T-helper 2 cell treated with Interferon-gamma antibody and Interleukin-4, amounts not matched to agents 100 ng/mL and 5 ng/mL, for 36 hours (primary cell): ENCODE measurements at regions not wholly inside any gene's neighbourhood (a gene's known extent, or its start where the extent isn't known, plus 50 kb on each side); places are given as distances from the start of the nearest gene placed in this dataset.
"Not testable (repeated sequence)": the region's sequence is repeated elsewhere in the genome, so short reads cannot be mapped to it uniquely, and the experiment has no call there.

Source experiments
- intact Hi-C: fragments of 100-400 bp; cut with micrococcal nuclease; formaldehyde crosslinking; loops from one replicate; pipeline ENCODE4 v1.15.1; 2023

DNA sequence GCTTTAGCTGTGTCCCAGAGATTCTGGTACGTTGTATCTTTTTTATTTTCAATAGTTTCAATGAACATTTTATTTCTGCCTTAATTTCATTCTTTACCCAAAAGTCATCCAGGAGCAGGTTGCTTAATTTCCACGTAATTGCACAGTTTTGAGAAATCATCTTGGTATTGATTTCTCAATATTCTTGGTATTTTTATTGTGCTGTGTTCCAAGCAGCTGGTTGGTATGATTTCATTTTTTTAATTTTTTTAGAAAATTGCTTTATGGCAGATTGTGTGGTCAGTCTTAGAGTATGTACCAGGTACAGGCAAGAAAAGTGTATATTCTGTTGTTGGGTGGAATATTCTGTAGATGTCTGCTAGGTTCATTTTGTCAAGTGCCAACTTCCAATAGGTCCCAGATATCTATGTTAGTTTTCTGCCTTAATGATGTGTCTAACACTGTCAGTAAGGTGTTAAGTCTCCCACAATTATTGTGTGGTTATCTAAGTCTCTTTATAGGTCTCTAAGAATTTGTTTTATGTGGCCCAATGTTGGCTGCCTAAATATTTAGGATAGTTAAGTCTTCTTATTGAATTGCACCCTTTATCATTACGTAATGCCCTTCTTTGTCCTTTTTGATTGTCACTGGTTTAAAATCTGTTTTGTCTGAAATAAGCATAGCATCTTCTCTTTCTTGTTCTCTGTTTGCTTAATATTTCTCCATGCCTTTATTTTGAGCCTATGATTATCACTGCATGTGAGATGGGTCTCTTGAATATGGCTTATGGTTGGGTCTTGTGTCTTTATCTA lies 366.9 kb upstream of the IRAK1BP1 start:
- intact Hi-C loops, result no loop called here

DNA sequence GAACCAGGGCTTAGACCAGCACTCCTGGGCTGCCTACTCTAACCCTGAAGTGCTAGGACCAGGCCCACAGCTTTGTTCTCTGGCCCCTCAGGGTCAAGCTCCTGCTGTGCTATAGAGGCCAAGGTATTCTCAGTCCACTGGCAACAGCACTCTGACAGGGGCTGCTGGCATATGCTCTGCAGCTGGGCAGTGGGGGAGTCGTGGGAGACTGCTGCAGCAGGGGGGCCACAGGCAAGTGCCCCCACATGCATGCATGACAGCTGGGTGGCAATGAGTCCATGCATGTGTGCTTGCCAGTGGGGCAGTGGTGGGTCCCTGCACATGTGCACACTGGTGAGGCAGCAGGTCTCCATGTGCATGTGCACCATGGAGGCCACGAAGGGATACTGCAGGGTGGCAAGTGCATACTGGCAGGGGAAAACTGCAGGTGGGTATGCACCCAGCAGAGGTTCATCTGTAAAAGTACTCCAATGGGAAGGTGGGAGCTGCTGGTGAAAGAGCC lies 364.9 kb upstream of the IRAK1BP1 start:
- intact Hi-C loops, result no loop called here

DNA sequence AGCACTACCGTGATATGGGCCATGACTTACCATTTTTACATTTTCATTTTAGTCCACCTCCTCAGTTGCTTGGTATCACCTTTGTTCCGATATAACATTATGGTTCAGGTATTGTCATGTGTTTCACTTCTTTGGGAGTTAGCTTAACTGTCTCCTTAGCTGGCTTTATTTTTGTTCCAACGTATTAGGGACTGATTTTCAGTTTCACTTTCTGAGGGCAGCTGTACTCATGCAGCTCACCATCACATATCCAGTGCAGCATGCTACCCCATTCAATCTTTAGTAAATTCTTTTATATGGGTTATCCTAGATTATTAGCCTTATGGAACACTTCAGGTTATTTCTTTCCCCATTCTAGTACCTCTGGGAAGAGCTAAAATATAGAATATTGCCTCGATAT lies 362.2 kb upstream of the IRAK1BP1 start:
- intact Hi-C loops, result no loop called here

DNA sequence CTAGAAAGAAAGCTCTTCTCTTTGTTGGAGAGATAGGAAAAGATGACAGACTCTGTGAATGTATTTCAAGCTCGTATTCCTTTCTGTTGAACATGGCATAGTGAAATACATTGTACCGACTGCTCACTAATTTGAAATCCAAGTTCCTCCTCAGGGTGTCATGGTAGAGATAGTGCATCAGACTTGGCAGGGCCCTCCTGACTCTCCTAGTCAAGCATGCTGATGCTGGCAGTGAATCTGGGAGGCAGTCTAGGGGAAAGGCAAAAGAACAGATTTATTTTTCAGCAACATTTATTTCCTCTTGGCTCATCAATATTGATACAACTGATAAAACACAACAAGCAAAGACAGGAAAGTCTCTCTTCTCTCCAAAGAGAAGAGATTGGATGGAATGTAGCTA lies 356.3 kb upstream of the IRAK1BP1 start:
- intact Hi-C loops, result no loop called here

DNA sequence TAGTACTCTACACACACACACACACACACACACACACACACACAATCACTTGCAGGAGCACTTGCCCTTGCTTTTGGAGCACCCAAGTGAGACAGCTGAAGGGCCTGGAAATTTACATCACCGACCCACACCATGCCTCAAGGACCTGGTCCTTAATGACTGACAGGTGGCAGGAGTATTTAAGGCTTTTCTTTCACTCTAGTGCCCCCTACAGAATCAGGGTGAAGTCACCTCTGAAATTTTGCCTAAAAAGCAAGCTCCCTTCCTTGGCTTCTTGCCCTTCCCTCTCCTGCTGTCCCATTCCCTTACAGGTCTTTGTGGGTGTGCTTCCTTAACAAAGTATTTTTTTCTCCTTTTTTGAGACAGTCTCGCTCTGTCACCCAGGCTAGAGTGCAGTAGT lies 353.5 kb upstream of the IRAK1BP1 start:
- intact Hi-C loops, result no loop called here

DNA sequence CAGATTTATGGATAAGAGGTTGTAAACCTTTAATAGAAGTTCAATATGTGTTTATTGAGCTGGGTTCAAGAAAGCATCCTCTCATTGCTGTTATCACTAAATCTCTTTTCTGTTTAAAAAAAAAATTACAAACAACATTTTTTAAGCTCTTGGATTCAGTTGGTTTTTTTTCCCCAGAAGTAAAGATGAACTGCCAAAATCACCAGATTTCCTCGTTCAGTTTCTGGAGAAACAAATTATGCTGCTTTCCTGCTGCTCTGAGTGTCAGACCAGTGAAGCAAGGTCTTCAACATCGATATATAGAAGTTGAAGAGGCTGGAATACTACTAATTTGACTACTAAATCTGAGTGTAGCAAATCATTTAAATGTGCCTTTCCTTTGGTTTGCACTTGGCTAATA lies 352.1 kb upstream of the IRAK1BP1 start:
- intact Hi-C loops, result no loop called here

DNA sequence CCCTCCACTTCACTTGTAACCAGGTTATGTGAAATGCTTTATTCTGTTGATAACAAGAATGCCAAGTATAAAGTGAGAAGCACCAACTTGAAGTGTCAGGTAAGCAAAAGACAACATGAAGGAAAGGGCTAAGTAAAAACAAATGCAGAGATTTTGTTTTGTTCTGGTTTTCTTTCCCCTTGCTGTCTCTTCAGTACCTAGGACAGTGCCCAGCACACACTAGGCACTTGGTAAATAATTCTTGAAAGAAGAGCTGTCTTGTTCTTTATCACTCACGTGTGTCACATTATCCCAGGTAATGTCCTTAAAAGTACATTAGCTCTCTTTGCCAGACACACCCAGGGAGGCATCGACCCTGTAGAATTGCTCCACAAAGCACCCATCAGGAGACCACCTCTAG lies 350.0 kb upstream of the IRAK1BP1 start:
- intact Hi-C loops, result no loop called here

DNA sequence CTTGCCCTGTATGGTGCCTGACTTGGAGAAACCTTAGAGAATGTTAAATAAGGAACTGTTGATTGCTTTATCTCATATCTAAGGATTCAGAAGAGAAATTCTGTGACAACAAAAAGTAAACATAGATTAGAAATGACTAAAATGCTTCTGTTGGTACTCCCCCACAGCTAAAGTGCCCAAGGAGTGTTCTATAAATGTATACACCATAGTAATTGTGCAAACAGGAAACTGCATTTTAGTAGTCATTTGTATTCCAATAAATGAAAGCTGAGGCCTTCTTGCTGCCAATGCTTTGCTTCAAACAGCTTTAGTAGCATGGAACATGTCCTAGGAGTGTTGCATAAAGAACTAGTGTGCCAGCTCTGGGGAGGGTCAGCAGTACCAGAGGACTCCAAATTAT lies 343.7 kb upstream of the IRAK1BP1 start:
- intact Hi-C loops, result no loop called here

DNA sequence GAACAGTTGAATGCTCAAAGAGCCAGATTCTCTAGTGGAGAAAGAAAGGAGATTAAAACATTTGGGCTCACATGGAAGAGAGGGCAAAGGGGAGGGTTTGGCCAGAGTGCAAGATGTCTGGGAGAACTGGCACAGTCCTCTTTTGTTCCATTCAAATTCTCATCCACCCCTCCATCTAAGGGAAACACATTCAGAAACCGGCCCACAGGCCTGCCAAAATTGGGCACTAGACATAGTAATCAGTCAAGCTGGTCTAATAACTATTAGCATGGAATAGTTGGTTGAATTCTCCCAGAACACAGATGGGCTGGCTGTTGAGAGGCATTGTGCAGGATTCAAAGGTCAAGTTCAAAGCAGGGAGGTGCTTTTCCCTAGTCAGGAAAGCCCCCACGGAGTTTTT lies 341.4 kb upstream of the IRAK1BP1 start:
- intact Hi-C loops, result no loop called here

DNA sequence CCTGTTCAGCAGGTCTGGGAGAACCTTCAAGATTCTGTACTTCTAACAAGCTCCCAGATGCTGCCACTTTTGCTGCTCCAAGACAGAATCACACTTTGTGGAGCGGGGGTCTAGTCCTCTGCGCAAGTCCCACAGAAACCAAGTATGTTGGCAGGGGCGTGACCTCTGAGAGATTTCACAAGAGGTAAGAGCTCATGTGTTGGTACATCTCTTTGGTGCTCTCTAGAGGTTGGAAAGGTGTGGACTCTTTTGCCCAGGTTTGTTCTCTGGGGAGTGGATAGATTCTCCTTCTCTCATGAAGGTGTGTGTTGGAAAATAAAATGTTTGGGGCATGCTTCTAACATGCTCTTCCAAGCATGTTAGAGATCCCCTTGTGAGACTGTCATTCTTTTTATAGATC lies 340.9 kb upstream of the IRAK1BP1 start:
- intact Hi-C loops, result no loop called here

DNA sequence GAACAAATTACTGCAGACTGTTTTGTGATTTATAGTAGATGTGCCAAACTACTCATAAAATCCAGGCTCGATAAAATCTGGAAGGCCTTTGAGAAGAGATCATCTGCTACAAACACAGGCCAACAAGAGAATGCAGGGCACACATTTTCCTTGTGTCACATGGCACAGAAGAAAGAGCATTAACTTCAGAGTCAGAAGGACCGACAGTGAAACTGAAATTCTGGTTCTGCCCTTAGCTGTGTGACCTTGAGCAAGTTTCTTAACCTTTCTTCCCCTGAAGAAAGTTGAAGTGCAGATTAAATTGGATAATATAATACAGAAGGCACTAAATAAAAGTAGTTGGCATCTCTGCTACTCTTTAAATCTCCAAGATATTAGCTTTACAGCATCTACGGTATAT lies 338.4 kb upstream of the IRAK1BP1 start:
- intact Hi-C loops, result no loop called here

DNA sequence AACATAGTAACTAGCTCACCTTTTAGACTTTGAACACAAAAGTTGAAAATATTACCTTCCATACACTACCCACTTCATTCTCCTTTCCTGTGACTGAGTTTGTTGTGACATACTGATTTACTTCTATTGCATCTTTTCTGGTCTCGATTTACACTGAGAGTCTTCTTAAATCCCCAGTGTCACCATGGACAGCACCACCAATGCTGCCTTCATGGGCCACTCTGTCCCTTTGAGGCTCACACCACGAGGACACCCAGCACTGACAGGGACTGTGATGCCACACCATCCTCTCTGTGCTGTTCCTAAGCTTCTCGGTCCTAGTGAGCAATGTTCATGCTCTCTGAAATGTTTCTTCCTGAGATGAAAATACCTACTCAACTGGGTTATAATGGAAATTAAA lies 337.1 kb upstream of the IRAK1BP1 start:
- intact Hi-C loops, result no loop called here

DNA sequence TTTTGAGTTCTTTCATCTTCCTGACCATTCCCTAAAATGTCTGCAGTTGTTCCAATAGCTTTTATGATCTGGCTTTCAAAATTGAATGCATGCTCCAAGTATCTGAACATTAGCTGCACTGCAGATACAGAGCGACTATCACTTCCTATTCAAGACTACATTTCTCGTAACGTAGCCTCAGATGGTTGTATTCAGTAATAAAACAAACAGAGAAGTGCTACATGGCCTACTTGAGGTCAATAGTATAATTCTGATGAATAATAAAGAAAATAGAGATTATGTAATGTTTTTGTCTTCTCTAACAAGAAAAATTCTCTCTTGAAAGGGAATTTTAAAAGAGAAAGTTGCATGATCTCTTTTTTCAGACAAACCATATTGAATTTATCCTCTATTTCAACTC lies 333.9 kb upstream of the IRAK1BP1 start:
- intact Hi-C loops, result no loop called here

DNA sequence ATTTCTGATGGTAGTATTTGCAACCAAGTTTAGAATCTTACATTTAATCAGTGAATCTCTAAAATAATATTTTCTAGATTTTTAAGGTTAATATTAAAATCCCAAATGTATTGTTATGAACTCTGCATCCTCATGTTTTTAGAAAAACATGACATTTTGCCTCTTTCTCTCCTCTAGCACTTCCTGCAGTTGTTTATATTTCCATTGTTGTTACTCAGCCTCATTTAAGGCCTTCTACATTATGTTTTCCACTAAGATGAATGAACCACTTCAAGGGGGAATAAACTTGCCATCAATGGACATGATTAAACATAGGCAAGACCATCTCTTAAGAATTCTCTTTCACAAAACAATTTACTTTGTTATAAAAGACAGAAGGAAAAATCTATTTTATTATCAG lies 333.5 kb upstream of the IRAK1BP1 start:
- intact Hi-C loops, result no loop called here

DNA sequence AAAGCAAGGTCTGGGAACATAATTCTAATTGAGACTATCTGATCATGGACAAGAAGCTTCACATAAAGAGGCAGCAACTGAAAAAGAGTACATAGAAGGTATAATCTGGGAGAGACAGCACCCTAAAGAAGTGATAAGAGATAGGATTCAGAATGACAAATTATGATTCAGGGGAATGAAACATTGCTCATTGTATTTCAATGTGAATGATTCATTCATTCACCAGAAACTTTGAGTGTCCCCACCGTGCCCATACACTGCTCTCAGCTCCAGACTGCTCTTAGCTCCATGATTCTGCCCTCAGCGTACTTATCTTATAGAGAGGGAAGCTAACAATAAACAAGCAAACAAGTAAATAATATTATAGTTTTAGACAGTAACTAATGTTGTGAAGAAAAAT lies 329.3 kb upstream of the IRAK1BP1 start:
- intact Hi-C loops, result no loop called here

DNA sequence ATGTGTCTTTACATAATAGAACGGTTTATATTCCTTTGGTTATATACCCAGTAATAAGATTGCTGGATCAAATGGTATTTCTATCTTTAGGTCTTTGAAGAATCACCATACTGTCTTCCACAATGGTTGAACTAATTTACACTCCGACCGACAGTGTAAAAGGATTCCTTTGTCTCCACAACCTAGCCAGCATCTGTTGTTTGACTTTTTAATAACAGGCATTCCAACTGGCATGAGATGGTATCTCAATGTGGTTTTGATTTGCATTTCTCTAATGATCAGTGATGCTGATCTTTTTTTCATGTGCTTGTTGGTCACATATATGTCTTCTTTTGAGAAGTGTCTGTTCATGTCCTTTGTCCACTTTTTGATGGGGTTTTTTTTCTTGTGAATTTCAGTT lies 319.7 kb upstream of the IRAK1BP1 start:
- intact Hi-C loops, result not testable (repeated sequence)

DNA sequence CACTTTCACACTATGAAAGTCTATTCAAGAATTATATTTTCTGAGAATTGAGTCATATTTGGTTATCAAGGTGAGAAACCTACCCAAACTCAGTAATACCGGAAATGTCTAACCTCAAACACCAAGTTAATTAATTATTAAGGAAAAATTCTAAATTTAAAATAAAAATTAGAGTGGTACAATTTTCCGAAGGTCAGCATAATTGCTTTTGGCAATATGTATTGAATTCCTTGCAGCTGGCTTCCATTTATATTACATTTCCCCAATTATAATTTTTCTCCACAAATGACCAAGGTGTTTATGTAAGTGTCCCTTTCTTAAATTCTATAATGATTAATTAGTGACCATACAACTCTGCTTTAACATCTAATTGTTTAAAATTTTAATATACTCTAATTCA lies 316.0 kb upstream of the IRAK1BP1 start:
- intact Hi-C loops, result no loop called here

DNA sequence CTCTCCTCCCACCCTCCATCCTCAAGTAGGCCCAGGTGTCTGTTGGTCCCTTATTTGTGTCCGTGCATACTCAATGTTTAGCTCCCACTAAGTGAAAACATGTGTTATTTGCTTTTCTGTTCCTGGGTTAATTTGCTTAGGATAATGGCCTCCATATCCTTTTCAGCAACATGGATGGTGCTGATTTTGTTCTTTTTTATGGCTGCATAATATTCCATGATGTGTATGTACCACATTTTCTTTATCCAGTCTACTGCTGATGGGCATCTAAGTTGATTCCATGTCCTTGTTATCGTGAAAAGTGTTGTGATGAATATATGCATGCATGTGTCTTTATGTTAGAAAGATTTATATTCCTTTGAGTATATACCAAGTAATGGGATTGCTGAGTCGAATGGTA lies 314.9 kb upstream of the IRAK1BP1 start:
- intact Hi-C loops, result no loop called here

DNA sequence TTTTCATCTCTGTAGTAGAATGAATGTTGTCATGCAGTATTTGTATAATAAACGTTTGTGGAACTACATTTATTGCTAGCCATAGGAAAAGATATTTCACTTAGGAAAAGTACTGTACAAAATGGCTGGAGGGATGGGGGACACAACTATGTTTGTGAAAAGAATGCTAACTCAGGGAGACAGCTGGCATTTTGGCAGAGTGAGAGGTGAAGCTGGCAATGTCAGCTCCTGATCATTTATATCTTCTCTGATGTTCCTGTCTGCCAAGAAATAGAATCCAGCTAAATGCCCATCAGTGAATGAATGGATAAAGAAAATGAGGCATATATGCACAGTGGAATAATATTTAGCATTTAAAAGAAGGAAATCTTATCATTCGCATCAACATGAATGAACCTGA lies 313.0 kb upstream of the IRAK1BP1 start:
- intact Hi-C loops, result no loop called here

DNA sequence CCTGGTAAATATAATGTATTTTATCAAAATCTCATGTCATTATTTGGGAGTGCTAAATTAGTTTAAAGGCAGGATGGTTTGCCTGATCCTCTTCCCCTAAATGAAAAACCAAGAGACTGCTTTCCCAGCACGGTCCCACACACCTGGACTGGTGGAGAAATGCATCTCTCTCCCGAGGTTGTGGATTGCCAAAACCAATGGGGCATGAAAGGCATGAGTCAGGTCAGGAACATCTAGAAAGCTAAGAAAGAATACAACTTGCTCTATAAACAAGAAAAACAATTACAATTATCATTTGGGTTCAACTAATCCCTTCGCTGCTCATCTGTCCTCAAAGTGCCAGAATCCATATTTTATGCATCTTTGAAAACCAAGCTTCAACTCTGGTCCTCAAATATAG lies 308.3 kb upstream of the IRAK1BP1 start:
- intact Hi-C loops, result no loop called here

DNA sequence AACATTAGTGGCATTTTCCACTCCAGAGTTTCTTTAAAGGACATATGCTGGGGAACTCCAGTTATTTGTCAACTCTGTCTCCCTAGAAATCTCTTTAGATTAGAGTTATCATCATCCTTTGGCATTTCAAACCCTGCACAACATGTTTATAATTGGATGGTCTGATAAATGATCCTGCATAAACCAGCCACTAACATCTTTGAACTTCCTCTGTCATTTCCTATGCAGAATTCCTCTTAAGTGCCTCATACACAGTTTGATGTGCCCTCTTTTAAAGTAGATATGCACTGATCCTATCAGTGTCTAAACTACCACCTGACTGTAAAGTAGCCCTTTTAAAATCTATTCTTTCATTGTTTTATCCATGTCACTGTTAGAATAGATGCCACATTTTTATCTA lies 306.3 kb upstream of the IRAK1BP1 start:
- intact Hi-C loops, result no loop called here

DNA sequence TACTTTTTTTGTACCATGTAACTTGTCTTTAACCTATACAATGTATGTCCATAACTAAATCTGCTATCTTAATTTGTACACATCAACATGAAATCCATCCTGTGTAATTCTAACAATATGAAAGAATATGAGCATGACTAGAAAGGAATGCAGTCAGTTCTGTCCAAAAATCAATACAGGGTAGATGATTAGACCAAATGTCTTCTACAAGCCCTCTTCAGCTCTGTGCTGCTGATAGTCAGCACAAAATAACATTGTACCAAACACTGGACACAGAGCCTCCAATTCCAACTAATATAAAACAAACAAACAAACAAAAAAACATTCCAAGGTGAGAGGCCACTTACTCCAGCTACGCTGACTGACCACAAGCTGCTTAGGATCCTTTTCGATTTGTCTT lies 301.4 kb upstream of the IRAK1BP1 start:
- intact Hi-C loops, result no loop called here

DNA sequence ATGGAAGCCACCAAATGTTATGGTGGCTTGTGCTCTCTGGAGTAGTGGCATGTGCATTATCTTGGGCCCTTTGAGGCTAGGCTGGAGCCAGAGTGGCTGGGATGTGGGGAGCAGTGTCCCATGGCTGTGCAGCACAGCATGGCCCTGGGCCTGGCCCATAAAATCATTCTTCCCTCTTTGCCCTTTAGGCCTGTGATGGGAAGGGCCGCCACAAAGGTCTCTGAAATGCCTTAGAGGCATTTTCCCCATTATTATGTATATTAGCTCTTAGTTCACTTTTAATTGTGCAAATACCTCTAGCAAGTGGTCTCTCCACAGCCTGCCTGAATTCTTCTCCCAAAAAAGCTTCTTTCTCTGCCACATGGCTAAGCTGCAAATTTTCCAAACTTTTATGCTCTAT lies 297.3 kb upstream of the IRAK1BP1 start:
- intact Hi-C loops, result no loop called here

DNA sequence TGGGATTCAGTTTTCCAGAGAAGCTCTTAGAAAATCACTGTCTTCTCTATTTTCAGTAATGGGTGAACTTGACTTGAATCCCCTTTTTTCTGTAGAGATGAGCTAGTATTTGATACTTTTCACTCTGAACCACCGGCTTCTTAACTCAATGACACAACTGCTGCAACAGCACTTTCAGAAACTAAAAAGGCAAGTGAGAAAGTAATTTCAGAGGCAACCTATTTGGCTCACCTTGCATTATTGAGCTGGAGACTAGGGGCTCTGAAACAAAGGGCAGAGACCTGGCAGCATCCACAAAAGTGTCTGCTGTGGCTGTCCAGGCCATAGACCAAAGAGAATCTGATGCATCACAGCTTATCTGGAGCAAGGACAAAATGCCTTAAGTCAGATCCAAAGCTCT lies 289.8 kb upstream of the IRAK1BP1 start:
- intact Hi-C loops, result no loop called here
